ENCODE measurements at regions not wholly inside any gene's neighbourhood (a gene's known extent, or its start where the extent isn't known, plus 50 kb on each side); places are given as distances from the start of the nearest gene placed in this dataset.
A peak's percentile ranks its signal among the peaks of the same experiment; 100 is the strongest.

DNA sequence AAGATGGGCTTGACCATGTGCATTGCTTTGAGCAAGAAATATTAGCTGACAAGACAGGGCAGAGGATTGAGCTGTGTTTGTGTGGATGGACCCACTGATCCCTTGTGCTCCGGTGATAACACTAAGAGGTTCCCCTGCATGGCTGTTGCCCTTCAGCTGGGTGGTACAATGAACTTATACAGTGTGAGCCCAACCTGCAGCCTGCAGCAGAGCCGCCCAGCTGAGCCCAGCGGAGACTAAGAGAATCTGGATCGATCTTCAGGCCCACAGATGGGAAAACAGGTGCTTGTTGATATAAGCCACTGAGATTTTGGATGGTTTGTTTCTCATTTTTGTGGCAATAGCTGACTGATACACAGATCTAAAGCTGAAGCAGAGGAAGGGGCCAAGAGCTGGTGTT lies 177.4 kb upstream of the SYT13 start:
- no peak overlapping the region for H3K4me3 ChIP-seq
- intact Hi-C loops (cut with DNase I): no loop called here
- no peaks in the 10 kb centered on the region for H3K4me1 ChIP-seq
- ATAC-seq: no peak
- no peaks in the 10 kb centered on the region for H3K9me3 ChIP-seq
- DNase-seq: no peak
- H3K36me3 ChIP-seq: no peaks in the 10 kb centered on the region
- peaks cover 0 to 7% of the 10 kb centered on the region in 2 donors for H3K27me3 ChIP-seq
- no peak overlapping the region for H3K27ac ChIP-seq
- TF ChIP-seq, protein P1, sequence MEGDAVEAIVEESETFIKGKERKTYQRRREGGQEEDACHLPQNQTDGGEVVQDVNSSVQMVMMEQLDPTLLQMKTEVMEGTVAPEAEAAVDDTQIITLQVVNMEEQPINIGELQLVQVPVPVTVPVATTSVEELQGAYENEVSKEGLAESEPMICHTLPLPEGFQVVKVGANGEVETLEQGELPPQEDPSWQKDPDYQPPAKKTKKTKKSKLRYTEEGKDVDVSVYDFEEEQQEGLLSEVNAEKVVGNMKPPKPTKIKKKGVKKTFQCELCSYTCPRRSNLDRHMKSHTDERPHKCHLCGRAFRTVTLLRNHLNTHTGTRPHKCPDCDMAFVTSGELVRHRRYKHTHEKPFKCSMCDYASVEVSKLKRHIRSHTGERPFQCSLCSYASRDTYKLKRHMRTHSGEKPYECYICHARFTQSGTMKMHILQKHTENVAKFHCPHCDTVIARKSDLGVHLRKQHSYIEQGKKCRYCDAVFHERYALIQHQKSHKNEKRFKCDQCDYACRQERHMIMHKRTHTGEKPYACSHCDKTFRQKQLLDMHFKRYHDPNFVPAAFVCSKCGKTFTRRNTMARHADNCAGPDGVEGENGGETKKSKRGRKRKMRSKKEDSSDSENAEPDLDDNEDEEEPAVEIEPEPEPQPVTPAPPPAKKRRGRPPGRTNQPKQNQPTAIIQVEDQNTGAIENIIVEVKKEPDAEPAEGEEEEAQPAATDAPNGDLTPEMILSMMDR (IDR thresholded peaks at IDR 0.05): no peak

DNA sequence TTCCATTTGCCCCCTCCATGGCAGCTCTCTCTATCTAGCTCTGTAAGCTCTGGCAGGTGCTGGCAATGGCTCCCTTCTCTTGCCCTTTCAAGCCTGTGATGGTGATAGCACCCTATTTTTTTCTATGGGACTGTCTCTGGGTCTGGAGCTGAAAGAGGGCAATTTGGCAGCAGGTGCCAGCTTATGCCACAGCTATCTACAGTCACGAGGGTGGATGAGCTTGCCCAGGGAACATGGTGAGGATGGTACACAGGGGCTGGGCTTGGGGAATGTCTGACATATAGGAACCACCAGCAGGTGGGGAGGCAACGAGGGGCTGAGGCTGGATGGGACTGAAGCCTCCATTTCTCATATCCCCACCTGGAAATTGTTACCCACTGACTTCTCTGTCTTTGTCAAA lies 175.4 kb upstream of the SYT13 start:
- Histone ChIP-seq H3K9me3 (no peaks in the 10 kb centered on the region), H3K36me3 (no peaks in the 10 kb centered on the region), H3K27me3 (peaks cover 0 to 7% of the 10 kb centered on the region in 2 donors), H3K4me1 (no peaks in the 10 kb centered on the region), H3K4me3 (no peak overlapping the region), H3K27ac (no peak overlapping the region)
- TF ChIP-seq, protein P1 (IDR thresholded peaks at IDR 0.05): no peak
- intact Hi-C loops (cut with DNase I): no loop called here
- DNase-seq (no peak), ATAC-seq (no peak)

DNA sequence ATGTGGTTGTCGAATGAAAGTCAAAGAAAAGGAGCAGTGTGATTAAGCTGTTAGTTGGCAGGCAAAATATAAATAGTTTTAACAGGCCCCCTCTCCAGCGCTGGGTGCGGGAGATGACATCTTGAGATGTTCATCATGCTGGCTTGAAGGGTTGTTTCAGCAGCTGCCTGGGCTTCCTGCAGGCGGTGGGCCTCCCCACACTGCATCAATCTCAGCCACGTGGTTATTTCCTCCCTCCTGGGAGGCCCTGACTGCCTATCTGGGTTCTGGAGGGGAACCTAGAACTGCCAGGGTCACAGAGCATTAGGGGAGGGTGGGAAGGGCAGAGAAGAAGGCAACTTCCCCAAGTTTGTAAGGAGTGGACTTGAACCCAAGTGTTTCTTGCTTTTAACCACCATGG lies 173.3 kb upstream of the SYT13 start:
- intact Hi-C loops (cut with DNase I): no loop called here
- Histone ChIP-seq H3K4me3 (no peak overlapping the region), H3K4me1 (no peaks in the 10 kb centered on the region), H3K27me3 (peaks cover 0 to 7% of the 10 kb centered on the region in 2 donors), H3K9me3 (no peaks in the 10 kb centered on the region), H3K27ac (no peak overlapping the region), H3K36me3 (no peaks in the 10 kb centered on the region)
- TF ChIP-seq, protein P1 (IDR thresholded peaks at IDR 0.05): no peak
- ATAC-seq (no peak), DNase-seq (no peak)

DNA sequence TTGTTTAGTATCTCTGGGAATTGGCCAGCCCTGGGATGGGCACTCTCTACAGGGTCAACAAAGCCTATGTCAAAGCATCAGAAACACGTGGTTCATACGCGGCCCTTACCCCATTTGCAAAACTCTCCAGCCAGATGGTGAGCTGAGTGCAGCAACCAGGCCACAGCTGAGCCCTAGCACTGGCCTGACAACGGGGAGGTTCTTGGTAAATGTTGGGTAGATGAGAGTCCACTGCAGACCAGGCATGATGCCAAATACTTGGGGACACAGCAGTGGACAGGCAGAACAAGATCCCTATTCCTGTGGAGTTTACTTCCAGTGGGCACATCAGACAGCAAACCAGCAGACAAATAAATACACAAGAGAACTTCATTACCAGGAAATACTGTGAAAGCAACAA lies 172.1 kb upstream of the SYT13 start:
- TF ChIP-seq, protein P1 (IDR thresholded peaks at IDR 0.05): no peak
- DNase-seq (no peak), ATAC-seq (no peak)
- Histone ChIP-seq H3K4me1 (no peaks in the 10 kb centered on the region), H3K27ac (no peak overlapping the region), H3K36me3 (no peaks in the 10 kb centered on the region), H3K27me3 (peaks cover 0 to 7% of the 10 kb centered on the region in 2 donors), H3K9me3 (no peaks in the 10 kb centered on the region), H3K4me3 (no peak overlapping the region)
- intact Hi-C loops (cut with DNase I): no loop called here

DNA sequence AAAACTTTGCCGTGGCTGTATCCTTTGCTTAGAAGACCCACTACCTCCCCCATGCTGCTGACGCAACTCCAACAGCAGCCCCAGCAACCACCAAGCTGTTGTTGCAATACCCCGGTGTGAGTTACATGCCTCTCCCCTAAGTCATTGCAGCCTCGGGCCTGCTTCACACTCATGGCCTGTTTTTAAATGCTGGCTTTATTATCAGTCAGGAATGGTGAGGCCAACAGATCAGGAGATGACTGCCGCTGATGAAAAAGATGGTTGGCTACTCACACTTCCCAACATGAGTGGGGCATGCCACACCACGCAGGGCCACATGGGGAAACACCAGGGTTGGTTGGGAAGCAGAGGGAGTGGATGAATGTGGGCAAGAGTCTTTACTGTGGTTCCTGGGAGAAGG lies 171.5 kb upstream of the SYT13 start:
- no peaks in the 10 kb centered on the region for H3K4me1 ChIP-seq
- intact Hi-C loops (cut with DNase I): no loop called here
- no peak overlapping the region for H3K4me3 ChIP-seq
- ATAC-seq (peak; percentile 66), DNase-seq (peak in 2 of 4 donors; percentile 29 to 43)
- H3K9me3 ChIP-seq: no peaks in the 10 kb centered on the region
- H3K27me3 ChIP-seq: peaks cover 0 to 7% of the 10 kb centered on the region in 2 donors
- H3K36me3 ChIP-seq: no peaks in the 10 kb centered on the region
- TF ChIP-seq, protein P1 (IDR thresholded peaks at IDR 0.05): no peak
- H3K27ac ChIP-seq: no peak overlapping the region

Data from left lung (tissue), 4 donors.